Cerebellar nuclear complex (tissue), 1 donor: ENCODE measurements at regions not wholly inside any gene's neighbourhood (a gene's known extent, or its start where the extent isn't known, plus 50 kb on each side); places are given as distances from the start of the nearest gene placed in this dataset.
"Not testable (repeated sequence)": the region's sequence is repeated elsewhere in the genome, so short reads cannot be mapped to it uniquely, and the experiment has no call there.

Experiments
- DNase-seq, 2 experiments: peaks; one replicate each; lab custom pipeline; 2025; lab: John Stamatoyannopoulos, UW

- no peak for DNase-seq
Observed at GRCh38 chr4:170698334-170698733, 608.6 kb upstream of the AADAT start.

- no peak for DNase-seq
Observed at GRCh38 chr4:170697845-170698244, 608.1 kb upstream of the AADAT start.

GRCh38 chr4:170697045-170697444 lies 607.3 kb upstream of the AADAT start:
- no peak for DNase-seq

GRCh38 chr4:170691168-170691567 lies 601.4 kb upstream of the AADAT start:
- DNase-seq: no peak

- DNase-seq: no peak
Observed at GRCh38 chr4:170687751-170688150, 598.0 kb upstream of the AADAT start.

GRCh38 chr4:170685701-170686100 lies 595.9 kb upstream of the AADAT start:
- not testable (repeated sequence) for DNase-seq

- DNase-seq: no peak
Observed at GRCh38 chr4:170682558-170683294, 593.0 kb upstream of the AADAT start.

- not testable (repeated sequence) for DNase-seq
Observed at GRCh38 chr4:170682087-170682486, 592.3 kb upstream of the AADAT start.

GRCh38 chr4:170675568-170676262 lies 586.0 kb upstream of the AADAT start:
- DNase-seq: no peak

- DNase-seq: no peak
Observed at GRCh38 chr4:170674176-170674575, 584.4 kb upstream of the AADAT start.

GRCh38 chr4:170672381-170672965 lies 582.7 kb upstream of the AADAT start:
- no peak for DNase-seq

GRCh38 chr4:170671171-170671570 lies 581.4 kb upstream of the AADAT start:
- no peak for DNase-seq

GRCh38 chr4:170667814-170668213 lies 578.1 kb upstream of the AADAT start:
- DNase-seq: no peak

- no peak for DNase-seq
Observed at GRCh38 chr4:170666909-170667308, 577.2 kb upstream of the AADAT start.

- DNase-seq: no peak
Observed at GRCh38 chr4:170662250-170662649, 572.5 kb upstream of the AADAT start.

- no peak for DNase-seq
Observed at GRCh38 chr4:170657761-170658160, 568.0 kb upstream of the AADAT start.

GRCh38 chr4:170656506-170656905 lies 566.8 kb upstream of the AADAT start:
- no peak for DNase-seq

- no peak for DNase-seq
Observed at GRCh38 chr4:170652571-170652970, 562.8 kb upstream of the AADAT start.

GRCh38 chr4:170651786-170652185 lies 562.0 kb upstream of the AADAT start:
- no peak for DNase-seq

GRCh38 chr4:170627418-170627817 lies 537.7 kb upstream of the AADAT start:
- no peak for DNase-seq

GRCh38 chr4:170623899-170624298 lies 534.1 kb upstream of the AADAT start:
- DNase-seq: no peak

- no peak for DNase-seq
Observed at GRCh38 chr4:170610434-170610833, 520.7 kb upstream of the AADAT start.

- DNase-seq: no peak
Observed at GRCh38 chr4:170599894-170600293, 510.1 kb upstream of the AADAT start.
